DND-41 (cell line): ENCODE measurements at regions not wholly inside any gene's neighbourhood (a gene's known extent, or its start where the extent isn't known, plus 50 kb on each side); places are given as distances from the start of the nearest gene placed in this dataset.
"Not testable (repeated sequence)": the region's sequence is repeated elsewhere in the genome, so short reads cannot be mapped to it uniquely, and the experiment has no call there.

ENCODE experiments used
- ATAC-seq: fragments of 200-7000 bp; cut with Tn5 transposase; 3 replicates; pipeline ENCODE4 v1.9.1; 2021; ENCODE audit warnings: low read depth; ENCODE audit not compliant: insufficient read depth
- DNase-seq: peaks from one replicate; pipeline ENCODE4 v3.0.0-alpha.2; 2020
- H2AFZ ChIP-seq: 2 replicates; pipeline ENCODE4 v1.6.0; 2012; ENCODE audit warnings: low read depth, low read length
- H3K27ac ChIP-seq: 2 replicates; pipeline ENCODE4 v1.5.1; 2012; ENCODE audit warnings: low read length, inconsistent platforms
- H3K27me3 ChIP-seq: fragments of 200-600 bp; sonication (generic); 2 replicates; pipeline ENCODE4 v1.6.0; 2012; ENCODE audit warnings: low read length, mild to moderate bottlenecking, inconsistent platforms; ENCODE audit not compliant: insufficient read depth, poor library complexity
- H3K36me3 ChIP-seq: 2 replicates; pipeline ENCODE4 v1.5.1; 2012; ENCODE audit warnings: low read length, inconsistent platforms; ENCODE audit not compliant: insufficient read depth
- H3K4me1 ChIP-seq: 2 replicates; pipeline ENCODE4 v1.5.1; 2012; ENCODE audit warnings: mild to moderate bottlenecking, low read length; ENCODE audit not compliant: insufficient read depth
- H3K4me2 ChIP-seq: 2 replicates; pipeline ENCODE4 v1.6.0; 2012; ENCODE audit warnings: mild to moderate bottlenecking, moderate library complexity, low read length, inconsistent platforms; ENCODE audit not compliant: insufficient read depth
- H3K4me3 ChIP-seq, 2 experiments: fragments of 200-600 bp in 1 of 2; shearing (Covaris generic) in 1 of 2; 2 replicates each; pipeline ENCODE4 v1.5.1; 2012 to 2016; ENCODE audit warnings: inconsistent platforms in 2 of 2, low read length in 2 of 2, mild to moderate bottlenecking in 2 of 2, low read depth in 1 of 2, moderate library complexity in 1 of 2
- H3K79me2 ChIP-seq: 2 replicates; pipeline ENCODE4 v1.6.0; 2012; ENCODE audit warnings: low read length, inconsistent platforms; ENCODE audit not compliant: insufficient read depth
- H3K9ac ChIP-seq: 2 replicates; pipeline ENCODE4 v1.6.0; 2012; ENCODE audit warnings: low read depth, mild to moderate bottlenecking, inconsistent platforms, low read length, moderate library complexity
- H3K9me3 ChIP-seq: 2 replicates; pipeline ENCODE4 v1.5.1; 2012; ENCODE audit warnings: low read length, moderate library complexity, mild to moderate bottlenecking, inconsistent platforms; ENCODE audit not compliant: insufficient read depth, severe bottlenecking
- H4K20me1 ChIP-seq: 2 replicates; pipeline ENCODE4 v1.6.0; 2012; ENCODE audit warnings: low read length; ENCODE audit not compliant: insufficient read depth
- CTCF ChIP-seq: IDR thresholded peaks from 2 replicates; pipeline ENCODE4 v1.5.1; 2012; ENCODE audit warnings: borderline replicate concordance, low read length, moderate library complexity, mild to moderate bottlenecking; ENCODE audit not compliant: poor library complexity, severe bottlenecking; ENCODE audit errors: extremely low read depth
- EZH2 ChIP-seq: IDR thresholded peaks from 3 replicates; pipeline ENCODE4 v1.6.1; 2012; ENCODE audit warnings: borderline replicate concordance, low read depth, mild to moderate bottlenecking, moderate library complexity, low read length, inconsistent platforms; ENCODE audit not compliant: severe bottlenecking

- H3K27me3 ChIP-seq, result no peaks in the 10 kb centered on the region
- DNase-seq (no peak), ATAC-seq (no peak)
- no peaks in the 10 kb centered on the region for H3K4me1 ChIP-seq
- TF ChIP-seq EZH2 (no peak), CTCF (no peak)
- no peaks in the 10 kb centered on the region for H3K9me3 ChIP-seq
- no peaks in the 10 kb centered on the region for H4K20me1 ChIP-seq
- H3K9ac ChIP-seq, result no peak overlapping the region
- no peak overlapping the region for H2AFZ ChIP-seq
- no peaks in the 10 kb centered on the region for H3K79me2 ChIP-seq
- H3K27ac ChIP-seq, result no peak overlapping the region
- no peaks in the 10 kb centered on the region for H3K36me3 ChIP-seq
- H3K4me3 ChIP-seq, result no peak overlapping the region
- no peak overlapping the region for H3K4me2 ChIP-seq
Measured at GRCh38 chr7:114140561-114140960, 221.8 kb upstream of the PPP1R3A start.

- DNase-seq, H4K20me1 ChIP-seq, H3K79me2 ChIP-seq, H3K4me2 ChIP-seq, H3K27me3 ChIP-seq, H3K4me1 ChIP-seq, H3K4me3 ChIP-seq, H3K9me3 ChIP-seq, H3K27ac ChIP-seq, H3K9ac ChIP-seq, H3K36me3 ChIP-seq, ATAC-seq, H2AFZ ChIP-seq: not testable (repeated sequence)
Measured at GRCh38 chr7:114139690-114140089, 220.9 kb upstream of the PPP1R3A start.

GRCh38 chr7:114138587-114138986 is 219.8 kb upstream of the PPP1R3A start:
- H3K4me3 ChIP-seq, result no peak overlapping the region
- DNase-seq (no peak), ATAC-seq (no peak)
- no peaks in the 10 kb centered on the region for H3K9me3 ChIP-seq
- H3K4me1 ChIP-seq, result no peaks in the 10 kb centered on the region
- H4K20me1 ChIP-seq, result no peaks in the 10 kb centered on the region
- H3K4me2 ChIP-seq, result no peak overlapping the region
- H3K27me3 ChIP-seq, result no peaks in the 10 kb centered on the region
- no peak overlapping the region for H3K27ac ChIP-seq
- no peak overlapping the region for H2AFZ ChIP-seq
- no peaks in the 10 kb centered on the region for H3K36me3 ChIP-seq
- no peak overlapping the region for H3K9ac ChIP-seq
- TF ChIP-seq EZH2 (no peak), CTCF (no peak)
- H3K79me2 ChIP-seq, result no peaks in the 10 kb centered on the region

GRCh38 chr7:114133717-114134116 is 214.9 kb upstream of the PPP1R3A start:
- Histone ChIP-seq H3K27ac (no peak overlapping the region), H3K4me2 (no peak overlapping the region), H2AFZ (no peak overlapping the region), H4K20me1 (no peaks in the 10 kb centered on the region), H3K27me3 (no peaks in the 10 kb centered on the region), H3K36me3 (no peaks in the 10 kb centered on the region), H3K4me1 (no peaks in the 10 kb centered on the region), H3K9ac (no peak overlapping the region), H3K4me3 (no peak overlapping the region), H3K9me3 (no peaks in the 10 kb centered on the region), H3K79me2 (no peaks in the 10 kb centered on the region)
- TF ChIP-seq EZH2, result no peak
- no peak for TF ChIP-seq CTCF
- DNase-seq (no peak), ATAC-seq (no peak)
